Thyroid gland (tissue), 4 donors: ENCODE measurements at regions not wholly inside any gene's neighbourhood (a gene's known extent, or its start where the extent isn't known, plus 50 kb on each side); places are given as distances from the start of the nearest gene placed in this dataset.

ENCODE experiments used
- POLR2A ChIP-seq, 2 donors: fragments of 450-650 bp; IDR thresholded peaks; one replicate each; pipeline ENCODE4 v1.6.1; 2017; ENCODE audit warnings: antibody characterized with exemption in 2 of 2, mild to moderate bottlenecking in 2 of 2, moderate library complexity in 1 of 2
- TF ChIP-seq, protein P1 (sequence below), 6 experiments: fragments of 200-600 bp in 3 of 6; fragments of 450-650 bp in 3 of 6; sonication (generic) in 3 of 6; IDR thresholded peaks; one replicate each; pipeline ENCODE4 v1.5.1; 2016 to 2019; ENCODE audit warnings: antibody characterized with exemption in 6 of 6, mild to moderate bottlenecking in 2 of 6, inconsistent platforms in 1 of 6, moderate library complexity in 1 of 6

DNA sequence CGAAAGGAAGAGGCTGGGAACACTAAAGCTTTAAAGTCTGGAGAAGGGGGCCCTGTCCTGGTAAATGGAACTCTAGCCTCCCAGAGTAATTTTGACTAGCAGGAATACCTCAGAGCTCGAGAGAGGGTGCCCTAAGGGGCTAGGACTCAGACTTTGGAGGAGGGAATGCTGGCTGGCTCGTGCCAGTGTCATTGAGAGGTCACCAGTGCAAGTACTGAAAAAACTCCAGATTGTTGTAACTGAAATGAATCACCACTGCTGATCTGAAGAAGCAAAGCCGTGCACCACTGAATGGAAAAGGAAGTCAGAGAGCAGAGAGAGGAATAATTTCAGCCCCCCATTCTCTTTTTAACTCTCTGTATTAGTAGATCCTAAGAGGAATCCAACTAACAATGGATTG, 690.2 kb downstream of the FAT4 start:
- TF ChIP-seq POLR2A (IDR thresholded peaks at IDR 0.05), result no peak
- TF ChIP-seq, protein P1, sequence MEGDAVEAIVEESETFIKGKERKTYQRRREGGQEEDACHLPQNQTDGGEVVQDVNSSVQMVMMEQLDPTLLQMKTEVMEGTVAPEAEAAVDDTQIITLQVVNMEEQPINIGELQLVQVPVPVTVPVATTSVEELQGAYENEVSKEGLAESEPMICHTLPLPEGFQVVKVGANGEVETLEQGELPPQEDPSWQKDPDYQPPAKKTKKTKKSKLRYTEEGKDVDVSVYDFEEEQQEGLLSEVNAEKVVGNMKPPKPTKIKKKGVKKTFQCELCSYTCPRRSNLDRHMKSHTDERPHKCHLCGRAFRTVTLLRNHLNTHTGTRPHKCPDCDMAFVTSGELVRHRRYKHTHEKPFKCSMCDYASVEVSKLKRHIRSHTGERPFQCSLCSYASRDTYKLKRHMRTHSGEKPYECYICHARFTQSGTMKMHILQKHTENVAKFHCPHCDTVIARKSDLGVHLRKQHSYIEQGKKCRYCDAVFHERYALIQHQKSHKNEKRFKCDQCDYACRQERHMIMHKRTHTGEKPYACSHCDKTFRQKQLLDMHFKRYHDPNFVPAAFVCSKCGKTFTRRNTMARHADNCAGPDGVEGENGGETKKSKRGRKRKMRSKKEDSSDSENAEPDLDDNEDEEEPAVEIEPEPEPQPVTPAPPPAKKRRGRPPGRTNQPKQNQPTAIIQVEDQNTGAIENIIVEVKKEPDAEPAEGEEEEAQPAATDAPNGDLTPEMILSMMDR (IDR thresholded peaks at IDR 0.05), result no peak
